Ishikawa (cell line): ENCODE measurements at regions not wholly inside any gene's neighbourhood (a gene's known extent, or its start where the extent isn't known, plus 50 kb on each side); places are given as distances from the start of the nearest gene placed in this dataset.

Experiments used
- EP300 ChIP-seq: IDR thresholded peaks from 2 replicates; pipeline ENCODE4 v1.6.1; 2012; ENCODE audit warnings: borderline replicate concordance
- FOXM1 ChIP-seq: IDR thresholded peaks from 2 replicates; pipeline ENCODE4 v1.6.1; 2012; ENCODE audit warnings: low read depth, borderline replicate concordance
- TF ChIP-seq, protein P1 (sequence below): IDR thresholded peaks from 2 replicates; pipeline ENCODE4 v1.6.1; 2012; ENCODE audit warnings: low read depth, mild to moderate bottlenecking
- TF ChIP-seq, protein P2 (sequence below): IDR thresholded peaks from 2 replicates; pipeline ENCODE4 v1.6.1; 2012
- TF ChIP-seq, protein P3 (sequence below): IDR thresholded peaks from 2 replicates; pipeline ENCODE4 v1.6.1; 2012

DNA sequence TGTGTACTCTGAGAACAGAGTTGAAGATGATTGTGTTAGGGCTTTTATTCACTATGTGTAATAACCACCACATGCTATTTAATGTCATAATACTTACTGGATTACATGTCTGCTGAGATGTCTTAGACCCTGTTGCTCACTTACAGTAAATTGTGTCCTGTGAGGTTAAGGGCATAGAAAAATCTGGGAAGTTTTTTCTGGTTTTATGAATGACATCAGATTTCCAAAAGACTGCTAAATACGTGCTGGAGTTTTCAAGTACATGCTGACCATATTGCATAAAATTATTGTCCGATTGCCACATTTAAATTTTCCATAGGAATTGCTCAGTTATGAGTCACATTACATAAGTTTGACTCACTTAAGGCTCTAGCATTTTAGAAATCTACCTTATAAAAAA is 96.7 kb upstream of the COL5A2 start:
- TF ChIP-seq, protein P1, sequence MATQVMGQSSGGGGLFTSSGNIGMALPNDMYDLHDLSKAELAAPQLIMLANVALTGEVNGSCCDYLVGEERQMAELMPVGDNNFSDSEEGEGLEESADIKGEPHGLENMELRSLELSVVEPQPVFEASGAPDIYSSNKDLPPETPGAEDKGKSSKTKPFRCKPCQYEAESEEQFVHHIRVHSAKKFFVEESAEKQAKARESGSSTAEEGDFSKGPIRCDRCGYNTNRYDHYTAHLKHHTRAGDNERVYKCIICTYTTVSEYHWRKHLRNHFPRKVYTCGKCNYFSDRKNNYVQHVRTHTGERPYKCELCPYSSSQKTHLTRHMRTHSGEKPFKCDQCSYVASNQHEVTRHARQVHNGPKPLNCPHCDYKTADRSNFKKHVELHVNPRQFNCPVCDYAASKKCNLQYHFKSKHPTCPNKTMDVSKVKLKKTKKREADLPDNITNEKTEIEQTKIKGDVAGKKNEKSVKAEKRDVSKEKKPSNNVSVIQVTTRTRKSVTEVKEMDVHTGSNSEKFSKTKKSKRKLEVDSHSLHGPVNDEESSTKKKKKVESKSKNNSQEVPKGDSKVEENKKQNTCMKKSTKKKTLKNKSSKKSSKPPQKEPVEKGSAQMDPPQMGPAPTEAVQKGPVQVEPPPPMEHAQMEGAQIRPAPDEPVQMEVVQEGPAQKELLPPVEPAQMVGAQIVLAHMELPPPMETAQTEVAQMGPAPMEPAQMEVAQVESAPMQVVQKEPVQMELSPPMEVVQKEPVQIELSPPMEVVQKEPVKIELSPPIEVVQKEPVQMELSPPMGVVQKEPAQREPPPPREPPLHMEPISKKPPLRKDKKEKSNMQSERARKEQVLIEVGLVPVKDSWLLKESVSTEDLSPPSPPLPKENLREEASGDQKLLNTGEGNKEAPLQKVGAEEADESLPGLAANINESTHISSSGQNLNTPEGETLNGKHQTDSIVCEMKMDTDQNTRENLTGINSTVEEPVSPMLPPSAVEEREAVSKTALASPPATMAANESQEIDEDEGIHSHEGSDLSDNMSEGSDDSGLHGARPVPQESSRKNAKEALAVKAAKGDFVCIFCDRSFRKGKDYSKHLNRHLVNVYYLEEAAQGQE = no peak
- TF ChIP-seq, protein P2, sequence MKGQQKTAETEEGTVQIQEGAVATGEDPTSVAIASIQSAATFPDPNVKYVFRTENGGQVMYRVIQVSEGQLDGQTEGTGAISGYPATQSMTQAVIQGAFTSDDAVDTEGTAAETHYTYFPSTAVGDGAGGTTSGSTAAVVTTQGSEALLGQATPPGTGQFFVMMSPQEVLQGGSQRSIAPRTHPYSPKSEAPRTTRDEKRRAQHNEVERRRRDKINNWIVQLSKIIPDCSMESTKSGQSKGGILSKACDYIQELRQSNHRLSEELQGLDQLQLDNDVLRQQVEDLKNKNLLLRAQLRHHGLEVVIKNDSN = no peak
- TF ChIP-seq FOXM1 = no peak
- TF ChIP-seq EP300 = no peak
- TF ChIP-seq, protein P3, sequence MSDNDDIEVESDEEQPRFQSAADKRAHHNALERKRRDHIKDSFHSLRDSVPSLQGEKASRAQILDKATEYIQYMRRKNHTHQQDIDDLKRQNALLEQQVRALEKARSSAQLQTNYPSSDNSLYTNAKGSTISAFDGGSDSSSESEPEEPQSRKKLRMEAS = no peak
